CD4-positive, alpha-beta T cell (primary cell): ENCODE measurements at regions not wholly inside any gene's neighbourhood (a gene's known extent, or its start where the extent isn't known, plus 50 kb on each side); places are given as distances from the start of the nearest gene placed in this dataset.

Source experiments
- ATAC-seq: fragments of 200-7000 bp; cut with Tn5 transposase; one replicate; pipeline ENCODE4 v1.10.0; 2022; ENCODE audit warnings: mild to moderate bottlenecking; ENCODE audit not compliant: poor library complexity
- CTCF ChIA-PET: fragments of 350-600 bp; sonication (Branson Sonifier 250); formaldehyde crosslinking; loops from one replicate; lab custom pipeline; 2021; ENCODE audit warnings: antibody characterized with exemption, inconsistent platforms; lab: Charles Lee
- POLR2A ChIA-PET: fragments of 350-600 bp; sonication (Branson Sonifier 250); formaldehyde crosslinking; loops from one replicate; lab custom pipeline; 2021; ENCODE audit warnings: antibody characterized with exemption, inconsistent platforms; lab: Charles Lee
- DNase-seq, 14 experiments: peaks; one replicate each; pipeline ENCODE4 v3.0.0-alpha.2; 2013 to 2020; ENCODE audit warnings: mixed read lengths in 2 of 14
- H3K27ac ChIP-seq, 2 donors: one replicate each; pipeline versions ENCODE4 v1.5.1 to v1.7.0; 2013; ENCODE audit warnings: low read length in 2 of 2, low read depth in 1 of 2, mild to moderate bottlenecking in 1 of 2
- H3K27me3 ChIP-seq, 2 experiments: 1 replicate in 1 of 2; 2 replicates in 1 of 2; pipeline versions ENCODE4 v1.6.1 to v1.7.0; 2013; ENCODE audit warnings: low read length in 2 of 2, control low read depth in 1 of 2, mild to moderate bottlenecking in 1 of 2, moderate library complexity in 1 of 2; ENCODE audit not compliant: insufficient read depth in 2 of 2, control insufficient read depth in 1 of 2
- H3K36me3 ChIP-seq: one replicate; pipeline ENCODE4 v1.6.1; 2013; ENCODE audit warnings: low read length, control low read depth; ENCODE audit not compliant: insufficient read depth
- H3K4me1 ChIP-seq: one replicate; pipeline ENCODE4 v1.6.1; 2013; ENCODE audit warnings: low read length, control low read depth; ENCODE audit not compliant: insufficient read depth
- H3K4me3 ChIP-seq: one replicate; pipeline ENCODE4 v1.5.1; 2013; ENCODE audit warnings: mild to moderate bottlenecking, low read length, moderate library complexity
- H3K9me3 ChIP-seq, 2 experiments: 1 replicate in 1 of 2; 2 replicates in 1 of 2; pipeline versions ENCODE4 v1.6.1 to v1.7.0; 2013; ENCODE audit warnings: low read length in 2 of 2, mild to moderate bottlenecking in 2 of 2, control low read depth in 1 of 2, moderate library complexity in 1 of 2; ENCODE audit not compliant: control insufficient read depth in 1 of 2, insufficient read depth in 1 of 2
- H3K27ac Mint-ChIP-seq: one replicate; pipeline ENCODE4 v1.8.0; 2020; ENCODE audit warnings: mixed read lengths
- H3K27me3 Mint-ChIP-seq: one replicate; pipeline ENCODE4 v1.8.0; 2021; ENCODE audit warnings: mixed read lengths
- H3K36me3 Mint-ChIP-seq: one replicate; pipeline ENCODE4 v1.8.0; 2021; ENCODE audit warnings: low read depth, mixed read lengths
- H3K4me1 Mint-ChIP-seq: one replicate; pipeline ENCODE4 v1.8.0; 2021; ENCODE audit warnings: low read depth, mixed read lengths
- H3K4me3 Mint-ChIP-seq: one replicate; pipeline ENCODE4 v1.8.0; 2020; ENCODE audit warnings: mild to moderate bottlenecking, mixed read lengths
- H3K9me3 Mint-ChIP-seq: one replicate; pipeline ENCODE4 v1.8.0; 2020; ENCODE audit warnings: mixed read lengths
- CTCF ChIP-seq: fragments of 200-600 bp; IDR thresholded peaks from one replicate; pipeline ENCODE4 v1.8.0; 2022; ENCODE audit warnings: antibody characterized with exemption, mild to moderate bottlenecking
- intact Hi-C, 2 experiments: fragments of 100-400 bp; cut with DNase I in 1 of 2; cut with micrococcal nuclease in 1 of 2; formaldehyde crosslinking; loops; one replicate each; pipeline versions ENCODE4 v1.15.1 to v1.9.0; 2023 to 2025; cut with DNase I, micrococcal nuclease

DNA sequence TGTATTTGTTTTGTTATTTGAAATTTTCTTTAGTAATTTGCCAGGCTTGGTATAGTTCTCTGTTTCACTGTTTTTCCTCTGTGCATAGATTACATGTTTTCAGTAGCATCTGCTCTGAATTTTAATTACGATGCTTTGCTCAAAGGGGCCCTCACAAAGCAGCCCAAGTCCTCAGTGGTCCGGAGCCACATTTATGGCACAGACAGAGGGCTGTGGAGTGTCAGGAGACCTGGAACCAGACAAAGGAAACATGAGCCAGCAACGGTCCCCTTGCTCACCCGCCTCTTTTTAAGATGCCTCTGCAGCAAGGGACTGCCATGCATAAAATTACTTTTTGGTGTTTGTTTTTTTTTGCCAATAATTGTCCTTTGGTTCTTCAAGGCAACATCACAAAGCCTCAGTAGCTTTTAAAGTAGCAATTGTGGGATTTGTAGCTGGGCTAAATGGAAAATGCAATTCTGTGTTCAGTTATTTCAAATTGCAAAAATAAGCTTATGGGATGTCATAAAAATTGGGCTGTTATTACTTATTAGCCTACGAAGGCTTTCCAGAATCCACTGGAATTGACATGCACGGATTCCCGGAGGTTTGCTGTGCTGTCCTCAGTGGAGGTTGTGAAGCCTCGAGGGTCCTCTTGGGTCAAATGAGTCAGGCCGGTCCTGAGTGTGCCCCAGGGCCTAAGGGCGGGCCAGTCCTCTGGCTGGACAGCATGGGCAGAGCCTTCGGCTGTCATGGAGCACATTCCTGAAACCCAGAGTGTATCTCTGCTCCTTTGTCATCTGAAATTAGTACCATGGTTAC lies 422.8 kb downstream of the GLRX3 start:
- H3K4me3 ChIP-seq, result no peak overlapping the region
- H3K27me3 Mint-ChIP-seq, result peaks cover 4% of the 10 kb centered on the region
- ChIA-PET POLR2A (no interaction called here), CTCF (no interaction called here)
- no peak overlapping the region for H3K27ac Mint-ChIP-seq
- H3K36me3 Mint-ChIP-seq, result no peaks in the 10 kb centered on the region
- H3K4me1 ChIP-seq, result no peaks in the 10 kb centered on the region
- no peaks in the 10 kb centered on the region for H3K36me3 ChIP-seq
- no peaks in the 10 kb centered on the region for H3K9me3 Mint-ChIP-seq
- no peak overlapping the region for H3K4me3 Mint-ChIP-seq
- no peaks in the 10 kb centered on the region for H3K27me3 ChIP-seq
- TF ChIP-seq CTCF, result no peak
- intact Hi-C loops, result no loop called here
- no peak for ATAC-seq
- no peak overlapping the region for H3K27ac ChIP-seq
- no peaks in the 10 kb centered on the region for H3K4me1 Mint-ChIP-seq
- no peak for DNase-seq
- H3K9me3 ChIP-seq, result peaks cover 0 to 36% of the 10 kb centered on the region in 2 experiments

DNA sequence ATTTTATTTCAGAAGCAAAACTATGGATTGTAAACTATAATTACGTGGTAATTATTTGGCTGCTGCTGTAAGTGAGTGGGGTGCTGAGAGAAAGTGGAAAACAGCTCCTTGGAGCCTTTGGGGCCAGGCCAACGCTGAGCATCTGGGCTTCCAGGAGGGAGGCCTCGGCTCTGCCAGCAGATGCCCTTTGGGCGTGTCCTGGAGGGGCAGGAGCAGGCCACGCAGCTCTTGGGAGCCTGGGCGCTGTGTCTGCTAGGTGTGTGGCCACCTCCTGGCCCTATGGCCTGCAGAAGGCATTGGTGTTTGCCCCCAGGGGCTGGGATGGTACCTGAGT lies 423.3 kb downstream of the GLRX3 start:
- no peaks in the 10 kb centered on the region for H3K27me3 ChIP-seq
- ChIA-PET POLR2A (no interaction called here), CTCF (no interaction called here)
- no peaks in the 10 kb centered on the region for H3K36me3 Mint-ChIP-seq
- intact Hi-C loops, result no loop called here
- H3K9me3 ChIP-seq, result peaks cover 0 to 33% of the 10 kb centered on the region in 2 experiments
- DNase-seq (no peak), ATAC-seq (no peak)
- no peaks in the 10 kb centered on the region for H3K36me3 ChIP-seq
- H3K4me1 Mint-ChIP-seq, result no peaks in the 10 kb centered on the region
- no peaks in the 10 kb centered on the region for H3K9me3 Mint-ChIP-seq
- H3K27ac ChIP-seq, result no peak overlapping the region
- no peak overlapping the region for H3K4me3 Mint-ChIP-seq
- no peaks in the 10 kb centered on the region for H3K4me1 ChIP-seq
- no peak for TF ChIP-seq CTCF
- H3K27me3 Mint-ChIP-seq, result peaks cover 4% of the 10 kb centered on the region
- no peak overlapping the region for H3K4me3 ChIP-seq
- H3K27ac Mint-ChIP-seq, result no peak overlapping the region

DNA sequence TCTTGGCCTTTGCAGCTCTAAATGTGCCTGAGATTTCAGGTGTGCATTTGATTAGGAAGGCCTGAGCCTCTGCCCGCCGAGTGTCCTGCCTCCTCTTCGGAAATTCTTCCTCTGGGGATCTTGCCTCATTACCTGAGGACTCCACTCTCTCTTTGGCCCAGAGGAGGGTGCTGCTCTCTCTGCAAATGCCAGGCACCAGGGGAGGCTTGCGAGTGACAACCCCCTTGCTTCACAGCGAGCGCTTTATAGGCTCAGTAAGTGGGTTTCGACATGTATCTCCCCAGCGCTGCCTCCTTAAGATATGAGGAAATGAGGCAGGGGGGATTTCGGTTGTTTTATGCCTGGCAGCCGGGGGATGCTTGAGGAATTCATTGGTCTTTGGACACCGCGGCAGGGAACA lies 423.9 kb downstream of the GLRX3 start:
- Mint-ChIP-seq H3K4me3 (no peak overlapping the region), H3K36me3 (no peaks in the 10 kb centered on the region), H3K27me3 (peaks cover 4% of the 10 kb centered on the region), H3K9me3 (no peaks in the 10 kb centered on the region), H3K27ac (no peak overlapping the region), H3K4me1 (no peaks in the 10 kb centered on the region)
- H3K27me3 ChIP-seq, result no peaks in the 10 kb centered on the region
- POLR2A ChIA-PET, result no interaction called here
- intact Hi-C loops, result no loop called here
- no peak overlapping the region for H3K4me3 ChIP-seq
- H3K9me3 ChIP-seq, result peaks cover 0 to 34% of the 10 kb centered on the region in 2 experiments
- H3K4me1 ChIP-seq, result no peaks in the 10 kb centered on the region
- no peak for TF ChIP-seq CTCF
- H3K27ac ChIP-seq, result no peak overlapping the region
- ATAC-seq (no peak), DNase-seq (no peak)
- H3K36me3 ChIP-seq, result no peaks in the 10 kb centered on the region
- CTCF ChIA-PET, result no interaction called here
